H9 (cell line): ENCODE measurements at regions not wholly inside any gene's neighbourhood (a gene's known extent, or its start where the extent isn't known, plus 50 kb on each side); places are given as distances from the start of the nearest gene placed in this dataset.

ENCODE experiments used
- DNase-seq: peaks from one replicate; pipeline ENCODE4 v3.0.0-alpha.2; 2017
- H2AFZ ChIP-seq: one replicate; pipeline ENCODE4 v1.6.1; 2013; ENCODE audit warnings: mild to moderate bottlenecking, low read length, control low read depth, moderate library complexity
- H2AK5ac ChIP-seq: 2 replicates; pipeline ENCODE4 v1.6.1; 2013; ENCODE audit warnings: low read length, control low read depth, mixed read lengths; ENCODE audit not compliant: insufficient read length
- H2BK120ac ChIP-seq: one replicate; pipeline ENCODE4 v1.6.1; 2013; ENCODE audit warnings: low read depth, mild to moderate bottlenecking, low read length, control low read depth, inconsistent platforms; ENCODE audit not compliant: poor library complexity, severe bottlenecking
- H2BK12ac ChIP-seq: 2 replicates; pipeline ENCODE4 v1.6.1; 2013; ENCODE audit warnings: low read length, control low read depth, mixed read lengths, low read depth; ENCODE audit not compliant: insufficient read length
- H2BK15ac ChIP-seq: 2 replicates; pipeline ENCODE4 v1.6.1; 2013; ENCODE audit warnings: low read depth, low read length, control low read depth
- H2BK20ac ChIP-seq: one replicate; pipeline ENCODE4 v1.6.1; 2013; ENCODE audit warnings: low read depth, mild to moderate bottlenecking, low read length, control low read depth, inconsistent platforms; ENCODE audit not compliant: poor library complexity, severe bottlenecking
- H2BK5ac ChIP-seq: 2 replicates; pipeline ENCODE4 v1.6.1; 2013; ENCODE audit warnings: low read length, control low read depth, mixed read lengths; ENCODE audit not compliant: insufficient read length
- H3K14ac ChIP-seq: 2 replicates; pipeline ENCODE4 v1.6.1; 2013; ENCODE audit warnings: low read length, control low read depth; ENCODE audit not compliant: insufficient read depth
- H3K18ac ChIP-seq: 2 replicates; pipeline ENCODE4 v1.6.1; 2013; ENCODE audit warnings: low read depth, mild to moderate bottlenecking, mixed read lengths, low read length, control low read depth; ENCODE audit not compliant: insufficient read length
- H3K23ac ChIP-seq: 2 replicates; pipeline ENCODE4 v1.6.1; 2013; ENCODE audit warnings: low read length, control low read depth, mixed read lengths, low read depth; ENCODE audit not compliant: insufficient read length
- H3K23me2 ChIP-seq: 2 replicates; pipeline ENCODE4 v1.6.1; 2013; ENCODE audit warnings: low read depth, mild to moderate bottlenecking, mixed read lengths, low read length, control low read depth; ENCODE audit not compliant: insufficient read length, poor library complexity, severe bottlenecking
- H3K27ac ChIP-seq: 2 replicates; pipeline ENCODE4 v1.5.1; 2013; ENCODE audit warnings: low read length, control low read depth, mixed read lengths, low read depth; ENCODE audit not compliant: insufficient read length
- H3K27me3 ChIP-seq: 2 replicates; pipeline ENCODE4 v1.6.1; 2013; ENCODE audit warnings: low read length, control low read depth, inconsistent platforms; ENCODE audit not compliant: insufficient read depth
- H3K4ac ChIP-seq: 2 replicates; pipeline ENCODE4 v1.6.1; 2013; ENCODE audit warnings: low read depth, mild to moderate bottlenecking, control low read depth, inconsistent platforms, low read length, moderate library complexity
- H3K4me1 ChIP-seq: 2 replicates; pipeline ENCODE4 v1.6.1; 2013; ENCODE audit warnings: low read length, control low read depth, inconsistent platforms; ENCODE audit not compliant: insufficient read depth
- H3K4me2 ChIP-seq: 2 replicates; pipeline ENCODE4 v1.6.1; 2013; ENCODE audit warnings: low read length, control low read depth, mixed read lengths; ENCODE audit not compliant: insufficient read length, insufficient read depth
- H3K56ac ChIP-seq: 2 replicates; pipeline ENCODE4 v1.6.1; 2013; ENCODE audit warnings: low read depth, mild to moderate bottlenecking, mixed read lengths, low read length, control low read depth; ENCODE audit not compliant: insufficient read length
- H3K79me1 ChIP-seq: 2 replicates; pipeline ENCODE4 v1.6.1; 2013; ENCODE audit warnings: low read depth, mild to moderate bottlenecking, moderate library complexity, low read length, control low read depth, inconsistent platforms; ENCODE audit not compliant: insufficient read depth, poor library complexity, severe bottlenecking
- H3K79me2 ChIP-seq: 2 replicates; pipeline ENCODE4 v1.6.1; 2013; ENCODE audit warnings: low read length, control low read depth, inconsistent platforms; ENCODE audit not compliant: insufficient read depth
- H3K9ac ChIP-seq: 2 replicates; pipeline ENCODE4 v1.6.1; 2013; ENCODE audit warnings: low read length, control low read depth, mixed read lengths; ENCODE audit not compliant: insufficient read length; ENCODE audit errors: extremely low read depth
- H3K9me3 ChIP-seq: one replicate; pipeline ENCODE4 v1.6.1; 2013; ENCODE audit warnings: low read depth, low read length, inconsistent platforms; ENCODE audit not compliant: control insufficient read depth
- H3T11ph ChIP-seq: one replicate; pipeline ENCODE4 v1.6.1; 2013; ENCODE audit warnings: mild to moderate bottlenecking, low read length, control low read depth, inconsistent platforms
- H4K20me1 ChIP-seq: one replicate; pipeline ENCODE4 v1.6.1; 2013; ENCODE audit not compliant: control insufficient read depth, insufficient read length, insufficient read depth
- H4K5ac ChIP-seq: 2 replicates; pipeline ENCODE4 v1.6.1; 2013; ENCODE audit warnings: low read depth, mild to moderate bottlenecking, mixed read lengths, low read length, control low read depth; ENCODE audit not compliant: insufficient read length
- H4K8ac ChIP-seq: replicated peaks from 2 replicates; pipeline ENCODE4 v1.6.1; 2013; ENCODE audit warnings: low read length, control low read depth, mixed read lengths, low read depth; ENCODE audit not compliant: insufficient read length
- H4K91ac ChIP-seq: 2 replicates; pipeline ENCODE4 v1.6.1; 2013; ENCODE audit warnings: low read depth, mild to moderate bottlenecking, moderate library complexity, mixed read lengths, low read length, control low read depth; ENCODE audit not compliant: insufficient read length
- H3K27ac Mint-ChIP-seq, 3 experiments: 2 replicates in 2 of 3; 3 replicates in 1 of 3; pipeline ENCODE4 v1.8.0; 2020 to 2021; ENCODE audit warnings: mixed read lengths in 3 of 3, mild to moderate bottlenecking in 1 of 3, moderate library complexity in 1 of 3
- H3K27me3 Mint-ChIP-seq: 2 replicates; pipeline ENCODE4 v1.8.0; 2021; ENCODE audit warnings: low read depth, mild to moderate bottlenecking, moderate library complexity, mixed read lengths
- H3K36me3 Mint-ChIP-seq, 3 experiments: 2 replicates in 2 of 3; 3 replicates in 1 of 3; pipeline ENCODE4 v1.8.0; 2020 to 2021; ENCODE audit warnings: low read depth in 3 of 3, mixed read lengths in 3 of 3; ENCODE audit not compliant: insufficient read depth in 1 of 3
- H3K4me1 Mint-ChIP-seq, 2 experiments: 2 replicates each; pipeline ENCODE4 v1.8.0; 2020; ENCODE audit warnings: mixed read lengths in 2 of 2
- H3K4me3 Mint-ChIP-seq, 2 experiments: 2 replicates in 1 of 2; 3 replicates in 1 of 2; pipeline ENCODE4 v1.8.0; 2020 to 2021; ENCODE audit warnings: mild to moderate bottlenecking in 2 of 2, mixed read lengths in 2 of 2, moderate library complexity in 1 of 2
- H3K9me3 Mint-ChIP-seq, 2 experiments: 2 replicates in 1 of 2; 3 replicates in 1 of 2; pipeline ENCODE4 v1.8.0; 2020; ENCODE audit warnings: mild to moderate bottlenecking in 2 of 2, mixed read lengths in 2 of 2, moderate library complexity in 1 of 2
- CTCF ChIP-seq: fragments of 200-600 bp; sonication (generic); conservative IDR thresholded peaks from 3 replicates; pipeline ENCODE4 v1.8.0; 2021; ENCODE audit warnings: antibody characterized with exemption, mild to moderate bottlenecking
- WGBS: extraction: QIAGEN DNeasy Blood & Tissue Kit; methylation state at CpG from one replicate; pipeline ENCODE4 v1.1.7; 2013; ENCODE audit warnings: missing lambda C conversion rate, low lambda C conversion rate, mixed read lengths; ENCODE audit not compliant: insufficient read length; ENCODE audit errors: extremely low coverage; 5-methylcytosine and 5-hydroxymethylcytosine counted together

GRCh38 chr9:111180811-111181210, 142.5 kb upstream of the LPAR1 start:
- Histone ChIP-seq H3K9ac (no peak overlapping the region), H3K4ac (no peak overlapping the region), H3K23me2 (no peaks in the 10 kb centered on the region), H3K14ac (no peak overlapping the region), H4K5ac (no peak overlapping the region), H4K20me1 (no peaks in the 10 kb centered on the region), H3K23ac (no peak overlapping the region), H3T11ph (no peak overlapping the region), H3K9me3 (no peaks in the 10 kb centered on the region), H2BK15ac (no peak overlapping the region), H2BK5ac (no peak overlapping the region), H3K18ac (no peak overlapping the region), H3K79me1 (no peaks in the 10 kb centered on the region), H3K4me1 (no peaks in the 10 kb centered on the region), H3K56ac (no peak overlapping the region), H2AFZ (no peak overlapping the region), H3K27ac (no peak overlapping the region), H4K8ac (no peak overlapping the region), H3K79me2 (no peaks in the 10 kb centered on the region), H2BK20ac (no peak overlapping the region), H3K27me3 (no peaks in the 10 kb centered on the region), H2AK5ac (no peak overlapping the region), H2BK120ac (no peak overlapping the region), H4K91ac (no peak overlapping the region), H3K4me2 (no peak overlapping the region), H2BK12ac (no peak overlapping the region)
- peaks cover 0 to 3% of the 10 kb centered on the region in 2 experiments; a peak in 1 of 5 replicates for H3K9me3 Mint-ChIP-seq
- no peak overlapping the region for H3K27ac Mint-ChIP-seq
- no peak for DNase-seq
- no CpG with 5 or more reads among the region's 2 CpGs for WGBS
- H3K4me3 Mint-ChIP-seq: no peak overlapping the region
- H3K36me3 Mint-ChIP-seq: no peaks in the 10 kb centered on the region
- H3K4me1 Mint-ChIP-seq: peaks cover 9 to 17% of the 10 kb centered on the region in 2 experiments
- H3K27me3 Mint-ChIP-seq: no peaks in the 10 kb centered on the region
- TF ChIP-seq CTCF: no peak
